ENCODE measurements at regions not wholly inside any gene's neighbourhood (a gene's known extent, or its start where the extent isn't known, plus 50 kb on each side); places are given as distances from the start of the nearest gene placed in this dataset.

GRCh38 chr7:137142376-137142775 lies 201.2 kb downstream of the PTN start:
- intact Hi-C loops (cut with micrococcal nuclease): no loop called here
- no peak for DNase-seq (ENCODE audit: low read depth, low spot score)
- Histone ChIP-seq H3K4me2 (ENCODE audit: low read length) (no peak overlapping the region), H3K27me3 (ENCODE audit: insufficient read depth, low read length) (no peaks in the 10 kb centered on the region), H3K36me3 (ENCODE audit: control insufficient read depth in 1 of 2, insufficient read depth in 2 of 2, low read length in 2 of 2) (no peaks in the 10 kb centered on the region), H3K27ac (ENCODE audit: low read depth, low read length) (no peak overlapping the region), H3K9me2 (ENCODE audit: insufficient read depth) (no peaks in the 10 kb centered on the region), H3K9me3 (ENCODE audit: control insufficient read depth in 1 of 2, insufficient read depth in 1 of 2, low read depth in 1 of 2, low read length in 2 of 2) (peaks cover 0 to 16% of the 10 kb centered on the region in 2 experiments; a peak in 1 of 4 replicates), H3K4me1 (ENCODE audit: control insufficient read depth in 1 of 2, insufficient read depth in 2 of 2, low read length in 2 of 2) (no peaks in the 10 kb centered on the region), H3K9ac (ENCODE audit: low read length) (no peak overlapping the region), H3K4me3 (replicated peaks in 1 of 2; ENCODE audit: low read depth in 1 of 2, low read length in 2 of 2) (no peak overlapping the region), H2AFZ (ENCODE audit: low read depth, low read length, poor library complexity, severe bottlenecking) (no peak overlapping the region), H3K79me2 (ENCODE audit: insufficient read depth, low read length) (no peaks in the 10 kb centered on the region), H4K20me1 (ENCODE audit: insufficient read depth) (no peaks in the 10 kb centered on the region)
- CTCF ChIA-PET: no interaction called here
- RAD21 ChIA-PET (ENCODE audit: low non-redundant PET in 1 of 2, low total read pairs in 2 of 2, uncharacterized antibody in 2 of 2, unreplicated experiment in 2 of 2): no interaction called here
- BruUV-seq (replicated peaks): no TSS peak
- POLR2A ChIA-PET: no interaction called here
- no peak for TF ChIP-seq RAD21 (IDR thresholded peaks at IDR 0.05; ENCODE audit: low read depth)
- no peak for TF ChIP-seq EZH2 (IDR thresholded peaks at IDR 0.05)
- TF ChIP-seq SRF (IDR thresholded peaks at IDR 0.05; ENCODE audit: low read depth): no peak
- TF ChIP-seq CEBPB (IDR thresholded peaks at IDR 0.05; ENCODE audit: low read depth): no peak
- TF ChIP-seq ZFX (IDR thresholded peaks at IDR 0.05): no peak
- no peak for ATAC-seq

DNA sequence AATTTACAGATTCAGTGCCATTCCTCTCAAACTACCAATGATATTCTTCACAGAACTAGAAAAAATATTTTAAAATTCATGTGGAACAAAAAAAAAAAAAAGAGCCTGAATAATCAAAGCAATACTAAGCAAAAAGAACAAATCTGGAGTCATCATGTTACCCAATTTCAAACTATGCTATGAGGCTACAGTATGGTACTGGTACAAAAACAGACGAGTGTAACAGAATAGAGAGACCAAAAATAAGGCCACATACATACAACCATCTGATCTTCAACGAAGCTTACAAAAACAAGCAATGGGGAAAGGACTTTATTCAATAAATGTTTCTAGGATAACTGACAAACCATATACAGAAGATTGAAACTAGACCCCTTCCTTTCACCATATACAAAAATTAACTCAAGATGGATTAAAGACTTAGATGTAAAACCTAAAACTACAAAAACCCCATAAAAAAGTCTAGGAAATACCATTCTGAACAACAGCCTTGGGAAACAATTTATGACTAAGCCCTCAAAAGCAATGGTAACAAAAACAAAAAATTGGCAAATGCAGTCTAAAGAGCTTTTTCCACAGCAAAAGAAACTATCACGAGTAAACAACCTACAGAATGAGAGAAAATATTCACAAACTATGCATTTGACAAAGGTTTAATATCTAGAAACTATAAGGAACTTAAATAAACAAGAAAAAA lies 207.7 kb downstream of the PTN start:
- intact Hi-C loops (cut with micrococcal nuclease): no loop called here
- CTCF ChIA-PET: no interaction called here
- Histone ChIP-seq H3K4me2 (ENCODE audit: low read length) (no peak overlapping the region), H3K27ac (ENCODE audit: low read depth, low read length) (no peak overlapping the region), H3K36me3 (ENCODE audit: control insufficient read depth in 1 of 2, insufficient read depth in 2 of 2, low read length in 2 of 2) (no peaks in the 10 kb centered on the region), H3K4me1 (ENCODE audit: control insufficient read depth in 1 of 2, insufficient read depth in 2 of 2, low read length in 2 of 2) (no peaks in the 10 kb centered on the region), H2AFZ (ENCODE audit: low read depth, low read length, poor library complexity, severe bottlenecking) (no peak overlapping the region), H3K9me2 (ENCODE audit: insufficient read depth) (no peaks in the 10 kb centered on the region), H3K27me3 (ENCODE audit: insufficient read depth, low read length) (no peaks in the 10 kb centered on the region), H3K79me2 (ENCODE audit: insufficient read depth, low read length) (no peaks in the 10 kb centered on the region), H3K9ac (ENCODE audit: low read length) (no peak overlapping the region), H3K4me3 (replicated peaks in 1 of 2; ENCODE audit: low read depth in 1 of 2, low read length in 2 of 2) (no peak overlapping the region), H4K20me1 (ENCODE audit: insufficient read depth) (no peaks in the 10 kb centered on the region), H3K9me3 (ENCODE audit: control insufficient read depth in 1 of 2, insufficient read depth in 1 of 2, low read depth in 1 of 2, low read length in 2 of 2) (peaks cover 5 to 13% of the 10 kb centered on the region in 2 experiments; a peak in 2 of 4 replicates)
- no peak for TF ChIP-seq SRF (IDR thresholded peaks at IDR 0.05; ENCODE audit: low read depth)
- no peak for TF ChIP-seq ELF1 (IDR thresholded peaks at IDR 0.05; ENCODE audit: borderline replicate concordance, low read depth)
- TF ChIP-seq SP1 (IDR thresholded peaks at IDR 0.05; ENCODE audit: low read depth): no peak
- no peak for TF ChIP-seq RAD21 (IDR thresholded peaks at IDR 0.05; ENCODE audit: low read depth)
- no peak for TF ChIP-seq EZH2phosphoT487 (IDR thresholded peaks at IDR 0.05; ENCODE audit: borderline replicate concordance)
- POLR2A ChIA-PET: no interaction called here
- no peak for ATAC-seq
- DNase-seq (ENCODE audit: low read depth, low spot score): no peak
- RAD21 ChIA-PET (ENCODE audit: low non-redundant PET in 1 of 2, low total read pairs in 2 of 2, uncharacterized antibody in 2 of 2, unreplicated experiment in 2 of 2): no interaction called here
- BruUV-seq (replicated peaks): no TSS peak
